ENCODE measurements at regions not wholly inside any gene's neighbourhood (a gene's known extent, or its start where the extent isn't known, plus 50 kb on each side); places are given as distances from the start of the nearest gene placed in this dataset.

- TF ChIP-seq CTCF (IDR thresholded peaks at IDR 0.05; ENCODE audit: low read depth, low read length) (no peak), MYC (IDR thresholded peaks at IDR 0.05; ENCODE audit: low read depth, low read length) (no peak), POLR2A (IDR thresholded peaks at IDR 0.05; ENCODE audit: extremely low read depth, insufficient read length) (no peak)
Observed at GRCh38 chr5:85170183-85170582, 785.5 kb upstream of the EDIL3 start.

All from NB4 (cell line).